Activated T-cell treated with anti-CD3 and anti-CD28 coated beads, Interleukin-2, amount 50 U/mL, for 24 hours (primary cell): ENCODE measurements at regions not wholly inside any gene's neighbourhood (a gene's known extent, or its start where the extent isn't known, plus 50 kb on each side); places are given as distances from the start of the nearest gene placed in this dataset.
"Not testable (repeated sequence)": the region's sequence is repeated elsewhere in the genome, so short reads cannot be mapped to it uniquely, and the experiment has no call there.

ENCODE experiments used
- DNase-seq: peaks from one replicate; pipeline ENCODE4 v3.0.0-alpha.2; 2020
- H3K27ac Mint-ChIP-seq: 2 replicates; pipeline ENCODE4 v1.8.0; 2020; ENCODE audit warnings: mild to moderate bottlenecking, mixed read lengths
- H3K27me3 Mint-ChIP-seq: 2 replicates; pipeline ENCODE4 v1.8.0; 2020; ENCODE audit warnings: mixed read lengths
- H3K36me3 Mint-ChIP-seq: 2 replicates; pipeline ENCODE4 v1.8.0; 2020; ENCODE audit warnings: low read depth, mixed read lengths
- H3K4me1 Mint-ChIP-seq: 2 replicates; pipeline ENCODE4 v1.8.0; 2020; ENCODE audit warnings: low read depth, mixed read lengths
- H3K4me3 Mint-ChIP-seq: 2 replicates; pipeline ENCODE4 v1.8.0; 2020; ENCODE audit warnings: mild to moderate bottlenecking, moderate library complexity, mixed read lengths
- H3K9me3 Mint-ChIP-seq: 2 replicates; pipeline ENCODE4 v1.8.0; 2020; ENCODE audit warnings: mixed read lengths

- Mint-ChIP-seq H3K4me3 (no peak overlapping the region), H3K27ac (no peak overlapping the region), H3K27me3 (peaks cover 28% of the 10 kb centered on the region), H3K9me3 (no peaks in the 10 kb centered on the region), H3K4me1 (peaks cover 16% of the 10 kb centered on the region), H3K36me3 (no peaks in the 10 kb centered on the region)
- DNase-seq: no peak
These were observed 99.2 kb downstream of the ANKRD10 start for GRCh38 chr13:110815471-110816204.

GRCh38 chr13:110816500-110816899 lies 98.4 kb downstream of the ANKRD10 start:
- peaks cover 19% of the 10 kb centered on the region for H3K27me3 Mint-ChIP-seq
- no peak for DNase-seq
- no peaks in the 10 kb centered on the region for H3K9me3 Mint-ChIP-seq
- no peak overlapping the region for H3K27ac Mint-ChIP-seq
- no peaks in the 10 kb centered on the region for H3K36me3 Mint-ChIP-seq
- H3K4me1 Mint-ChIP-seq: peaks cover 14% of the 10 kb centered on the region
- no peak overlapping the region for H3K4me3 Mint-ChIP-seq

GRCh38 chr13:110817143-110817542 lies 97.7 kb downstream of the ANKRD10 start:
- Mint-ChIP-seq H3K27ac (no peak overlapping the region), H3K4me3 (no peak overlapping the region), H3K4me1 (peaks cover 10% of the 10 kb centered on the region), H3K9me3 (no peaks in the 10 kb centered on the region), H3K27me3 (peaks cover 13% of the 10 kb centered on the region), H3K36me3 (no peaks in the 10 kb centered on the region)
- no peak for DNase-seq

- peaks cover 4% of the 10 kb centered on the region for H3K27me3 Mint-ChIP-seq
- H3K36me3 Mint-ChIP-seq: no peaks in the 10 kb centered on the region
- no peaks in the 10 kb centered on the region for H3K9me3 Mint-ChIP-seq
- no peak overlapping the region for H3K27ac Mint-ChIP-seq
- peaks cover 12% of the 10 kb centered on the region for H3K4me1 Mint-ChIP-seq
- H3K4me3 Mint-ChIP-seq: no peak overlapping the region
- DNase-seq: no peak
These were observed 96.1 kb downstream of the ANKRD10 start for GRCh38 chr13:110818747-110819146.

- no peaks in the 10 kb centered on the region for H3K9me3 Mint-ChIP-seq
- H3K27me3 Mint-ChIP-seq: no peaks in the 10 kb centered on the region
- H3K4me1 Mint-ChIP-seq: peaks cover 15% of the 10 kb centered on the region
- no peaks in the 10 kb centered on the region for H3K36me3 Mint-ChIP-seq
- peak overlapping the region; percentile 8 for H3K27ac Mint-ChIP-seq
- H3K4me3 Mint-ChIP-seq: no peak overlapping the region
- DNase-seq: peak; percentile 86
These were observed 95.5 kb downstream of the ANKRD10 start for GRCh38 chr13:110819203-110820014.

- Mint-ChIP-seq H3K36me3 (no peaks in the 10 kb centered on the region), H3K27me3 (no peaks in the 10 kb centered on the region), H3K4me1 (peaks cover 15% of the 10 kb centered on the region), H3K4me3 (no peak overlapping the region), H3K27ac (no peak overlapping the region), H3K9me3 (no peaks in the 10 kb centered on the region)
- no peak for DNase-seq
These were observed 94.5 kb downstream of the ANKRD10 start for GRCh38 chr13:110820322-110820721.

GRCh38 chr13:110821837-110822668 lies 92.8 kb downstream of the ANKRD10 start:
- not testable (repeated sequence) for H3K36me3 Mint-ChIP-seq, H3K9me3 Mint-ChIP-seq, H3K27me3 Mint-ChIP-seq, DNase-seq
- peak overlapping the region; percentile 73 for H3K4me3 Mint-ChIP-seq
- peak overlapping the region; percentile 77 for H3K27ac Mint-ChIP-seq
- H3K4me1 Mint-ChIP-seq: peaks cover 15% of the 10 kb centered on the region

GRCh38 chr13:110822669-110822945 lies 92.3 kb downstream of the ANKRD10 start:
- Mint-ChIP-seq H3K27me3 (peaks cover 4% of the 10 kb centered on the region), H3K4me1 (peaks cover 15% of the 10 kb centered on the region), H3K9me3 (no peaks in the 10 kb centered on the region), H3K27ac (peak overlapping the region; percentile 77), H3K36me3 (no peaks in the 10 kb centered on the region), H3K4me3 (peak overlapping the region; percentile 73)
- no peak for DNase-seq

- peaks cover 10% of the 10 kb centered on the region for H3K4me1 Mint-ChIP-seq
- H3K4me3 Mint-ChIP-seq: no peak overlapping the region
- H3K36me3 Mint-ChIP-seq: no peaks in the 10 kb centered on the region
- peaks cover 4% of the 10 kb centered on the region for H3K27me3 Mint-ChIP-seq
- DNase-seq: no peak
- H3K9me3 Mint-ChIP-seq: no peaks in the 10 kb centered on the region
- no peak overlapping the region for H3K27ac Mint-ChIP-seq
These were observed 90.1 kb downstream of the ANKRD10 start for GRCh38 chr13:110824702-110825300.

GRCh38 chr13:110825516-110825915 lies 89.4 kb downstream of the ANKRD10 start:
- Mint-ChIP-seq H3K4me1 (peaks cover 10% of the 10 kb centered on the region), H3K4me3 (no peak overlapping the region), H3K27ac (no peak overlapping the region), H3K27me3 (peaks cover 7% of the 10 kb centered on the region), H3K9me3 (no peaks in the 10 kb centered on the region), H3K36me3 (no peaks in the 10 kb centered on the region)
- DNase-seq: no peak

- Mint-ChIP-seq H3K27ac (no peak overlapping the region), H3K36me3 (no peaks in the 10 kb centered on the region), H3K4me1 (peaks cover 10% of the 10 kb centered on the region), H3K27me3 (peaks cover 11% of the 10 kb centered on the region), H3K9me3 (no peaks in the 10 kb centered on the region), H3K4me3 (no peak overlapping the region)
- DNase-seq: no peak
These were observed 88.8 kb downstream of the ANKRD10 start for GRCh38 chr13:110826101-110826500.

- Mint-ChIP-seq H3K9me3 (no peaks in the 10 kb centered on the region), H3K4me1 (peaks cover 8% of the 10 kb centered on the region), H3K4me3 (no peak overlapping the region), H3K27me3 (peaks cover 13% of the 10 kb centered on the region), H3K27ac (no peak overlapping the region), H3K36me3 (no peaks in the 10 kb centered on the region)
- no peak for DNase-seq
These were observed 87.8 kb downstream of the ANKRD10 start for GRCh38 chr13:110826861-110827672.
